ENCODE measurements at regions not wholly inside any gene's neighbourhood (a gene's known extent, or its start where the extent isn't known, plus 50 kb on each side); places are given as distances from the start of the nearest gene placed in this dataset.

DNA sequence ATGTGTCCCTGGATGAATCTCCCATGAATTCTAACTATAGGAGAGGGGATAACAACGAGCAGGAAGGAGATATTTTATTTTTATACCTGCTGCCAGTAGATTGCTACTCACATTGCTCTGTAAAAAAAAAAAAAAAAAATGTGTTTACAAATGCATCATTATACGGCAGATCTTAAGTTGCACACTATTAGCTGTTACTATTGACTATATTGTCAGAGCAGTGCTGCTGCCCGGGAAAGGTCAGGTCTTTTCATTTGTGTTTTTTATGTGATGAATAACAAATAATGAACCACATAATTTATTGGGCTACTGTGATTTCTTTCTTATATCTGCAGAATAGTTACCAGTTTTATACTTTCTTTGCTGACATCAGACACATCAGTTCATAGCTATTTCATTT is 393.3 kb downstream of the C6orf118 start:
- Histone ChIP-seq H3K14ac (ENCODE audit: low read length in 2 of 2) (no peak overlapping the region), H3K27me3 (ENCODE audit: control insufficient read depth in 1 of 2, insufficient read depth in 1 of 2, low read length in 2 of 2) (no peaks in the 10 kb centered on the region), H2BK5ac (ENCODE audit: low read depth, low read length, poor library complexity, severe bottlenecking) (no peak overlapping the region), H3K23ac (ENCODE audit: low read length in 2 of 2) (no peak overlapping the region), H2AFZ (ENCODE audit: low read depth, low read length) (no peak overlapping the region), H2BK12ac (ENCODE audit: low read length in 2 of 2) (no peak overlapping the region), H2BK15ac (ENCODE audit: low read depth, poor library complexity, severe bottlenecking) (no peak overlapping the region), H2AK5ac (ENCODE audit: low read length, severe bottlenecking) (no peak overlapping the region), H3K18ac (ENCODE audit: low read depth in 1 of 2, low read length in 2 of 2) (no peak overlapping the region), H2BK120ac (ENCODE audit: low read depth, low read length) (no peak overlapping the region), H3K9ac (ENCODE audit: low read length) (no peak overlapping the region), H3K4me3 (ENCODE audit: insufficient read depth in 1 of 2, low read depth in 1 of 2, low read length in 2 of 2) (no peak overlapping the region), H3K4me1 (ENCODE audit: control insufficient read depth, insufficient read depth, low read depth, low read length) (no peaks in the 10 kb centered on the region), H4K8ac (ENCODE audit: low read length) (no peak overlapping the region), H3K4me2 (ENCODE audit: low read length, poor library complexity, severe bottlenecking) (no peak overlapping the region), H3K36me3 (ENCODE audit: control insufficient read depth in 1 of 2, insufficient read depth in 2 of 2, low read depth in 1 of 2, low read length in 2 of 2) (no peaks in the 10 kb centered on the region), H4K91ac (ENCODE audit: low read length) (no peak overlapping the region), H3K4ac (ENCODE audit: low read depth in 1 of 2, low read length in 2 of 2) (no peak overlapping the region), H3K27ac (ENCODE audit: low read length, poor library complexity, severe bottlenecking) (no peak overlapping the region), H3K9me3 (ENCODE audit: control insufficient read depth, low read length) (peaks cover 9% of the 10 kb centered on the region), H3K79me1 (replicated peaks; ENCODE audit: low read length, poor library complexity, severe bottlenecking) (no peaks in the 10 kb centered on the region)
- WGBS = no CpG with 5 or more reads among the region's 3 CpGs
- no peak for DNase-seq

DNA sequence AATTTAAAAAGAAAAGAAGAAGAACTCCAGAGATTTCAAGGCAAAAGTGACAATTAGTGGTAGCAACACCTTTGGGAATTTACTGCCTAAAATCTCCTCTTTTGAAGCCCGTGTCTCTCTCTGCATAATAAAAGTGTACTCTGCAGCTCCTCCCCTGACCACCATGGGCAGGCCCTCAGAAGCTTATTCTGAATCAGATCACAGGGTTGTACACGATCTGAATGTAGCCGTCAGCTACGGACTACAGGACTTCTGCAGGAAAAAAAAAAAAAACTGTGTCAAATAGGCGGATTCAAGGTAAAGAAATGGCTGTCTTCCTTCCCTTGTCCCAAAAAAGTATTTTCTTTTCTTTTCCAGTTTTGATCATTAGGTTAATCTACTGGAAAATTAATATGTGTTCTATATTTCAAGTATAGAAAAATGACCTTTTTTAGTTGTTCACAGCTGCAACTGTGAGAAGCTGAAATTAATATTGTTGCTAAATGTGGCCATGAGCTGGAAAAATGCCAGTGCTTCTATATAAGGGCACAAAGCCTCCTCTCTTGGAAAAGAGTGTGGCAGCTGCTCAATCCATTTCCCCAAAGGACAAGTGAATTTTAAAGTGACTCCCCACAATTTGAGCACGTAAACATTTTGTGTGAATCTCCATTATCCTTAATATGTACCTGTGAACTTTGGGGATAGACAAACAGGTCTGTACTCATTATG is 397.4 kb downstream of the C6orf118 start:
- peaks cover 5% of the 10 kb centered on the region for H3K9me3 ChIP-seq (ENCODE audit: control insufficient read depth, low read length)
- H3K18ac ChIP-seq (ENCODE audit: low read depth in 1 of 2, low read length in 2 of 2) = no peak overlapping the region
- no peaks in the 10 kb centered on the region for H3K27me3 ChIP-seq (ENCODE audit: control insufficient read depth in 1 of 2, insufficient read depth in 1 of 2, low read length in 2 of 2)
- no peaks in the 10 kb centered on the region for H3K36me3 ChIP-seq (ENCODE audit: control insufficient read depth in 1 of 2, insufficient read depth in 2 of 2, low read depth in 1 of 2, low read length in 2 of 2)
- no peak overlapping the region for H4K91ac ChIP-seq (ENCODE audit: low read length)
- WGBS = 53% methylated on average over 5 of the region's 6 CpGs
- no peak overlapping the region for H3K27ac ChIP-seq (ENCODE audit: low read length, poor library complexity, severe bottlenecking)
- no peak for DNase-seq
- no peak overlapping the region for H3K4ac ChIP-seq (ENCODE audit: low read depth in 1 of 2, low read length in 2 of 2)
- H3K4me1 ChIP-seq (ENCODE audit: control insufficient read depth, insufficient read depth, low read depth, low read length) = no peaks in the 10 kb centered on the region
- H2BK12ac ChIP-seq (ENCODE audit: low read length in 2 of 2) = no peak overlapping the region
- H2BK5ac ChIP-seq (ENCODE audit: low read depth, low read length, poor library complexity, severe bottlenecking) = no peak overlapping the region
- H3K4me2 ChIP-seq (ENCODE audit: low read length, poor library complexity, severe bottlenecking) = no peak overlapping the region
- H2AK5ac ChIP-seq (ENCODE audit: low read length, severe bottlenecking) = no peak overlapping the region
- no peak overlapping the region for H3K9ac ChIP-seq (ENCODE audit: low read length)
- no peak overlapping the region for H3K4me3 ChIP-seq (ENCODE audit: insufficient read depth in 1 of 2, low read depth in 1 of 2, low read length in 2 of 2)
- no peak overlapping the region for H3K14ac ChIP-seq (ENCODE audit: low read length in 2 of 2)
- H3K79me1 ChIP-seq (replicated peaks; ENCODE audit: low read length, poor library complexity, severe bottlenecking) = no peaks in the 10 kb centered on the region
- H2BK15ac ChIP-seq (ENCODE audit: low read depth, poor library complexity, severe bottlenecking) = no peak overlapping the region
- no peak overlapping the region for H4K8ac ChIP-seq (ENCODE audit: low read length)
- H2AFZ ChIP-seq (ENCODE audit: low read depth, low read length) = no peak overlapping the region
- H3K23ac ChIP-seq (ENCODE audit: low read length in 2 of 2) = no peak overlapping the region
- H2BK120ac ChIP-seq (ENCODE audit: low read depth, low read length) = no peak overlapping the region

DNA sequence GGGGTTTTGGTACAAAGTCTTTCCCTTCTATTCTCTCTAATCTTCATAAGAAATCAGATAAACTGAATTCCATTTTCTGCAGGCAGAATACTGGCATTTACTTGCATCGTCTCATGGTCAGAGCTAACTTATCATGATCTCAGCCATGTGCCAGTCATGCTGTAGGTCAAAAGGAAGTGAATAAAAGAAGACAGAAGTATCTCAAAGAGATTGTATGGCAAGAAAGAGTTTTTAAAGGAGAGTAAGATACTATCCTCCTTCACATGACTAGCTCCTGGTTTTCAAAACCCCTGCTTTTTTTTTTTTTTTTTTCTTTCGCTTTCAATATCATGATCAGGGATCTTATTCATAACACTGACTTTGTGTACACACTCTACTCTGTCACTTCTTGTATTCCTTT is 398.3 kb downstream of the C6orf118 start:
- H3K4ac ChIP-seq (ENCODE audit: low read depth in 1 of 2, low read length in 2 of 2) = no peak overlapping the region
- H3K36me3 ChIP-seq (ENCODE audit: control insufficient read depth in 1 of 2, insufficient read depth in 2 of 2, low read depth in 1 of 2, low read length in 2 of 2) = no peaks in the 10 kb centered on the region
- 71% methylated on average over 1 of the region's 2 CpGs for WGBS
- H4K91ac ChIP-seq (ENCODE audit: low read length) = no peak overlapping the region
- H3K4me1 ChIP-seq (ENCODE audit: control insufficient read depth, insufficient read depth, low read depth, low read length) = no peaks in the 10 kb centered on the region
- H3K18ac ChIP-seq (ENCODE audit: low read depth in 1 of 2, low read length in 2 of 2) = no peak overlapping the region
- no peak overlapping the region for H3K9ac ChIP-seq (ENCODE audit: low read length)
- no peaks in the 10 kb centered on the region for H3K27me3 ChIP-seq (ENCODE audit: control insufficient read depth in 1 of 2, insufficient read depth in 1 of 2, low read length in 2 of 2)
- no peaks in the 10 kb centered on the region for H3K79me1 ChIP-seq (replicated peaks; ENCODE audit: low read length, poor library complexity, severe bottlenecking)
- no peak overlapping the region for H2BK120ac ChIP-seq (ENCODE audit: low read depth, low read length)
- H3K4me2 ChIP-seq (ENCODE audit: low read length, poor library complexity, severe bottlenecking) = no peak overlapping the region
- no peak overlapping the region for H3K23ac ChIP-seq (ENCODE audit: low read length in 2 of 2)
- no peaks in the 10 kb centered on the region for H3K9me3 ChIP-seq (ENCODE audit: control insufficient read depth, low read length)
- DNase-seq = no peak
- no peak overlapping the region for H2BK15ac ChIP-seq (ENCODE audit: low read depth, poor library complexity, severe bottlenecking)
- H4K8ac ChIP-seq (ENCODE audit: low read length) = no peak overlapping the region
- H2AK5ac ChIP-seq (ENCODE audit: low read length, severe bottlenecking) = no peak overlapping the region
- no peak overlapping the region for H2AFZ ChIP-seq (ENCODE audit: low read depth, low read length)
- H2BK5ac ChIP-seq (ENCODE audit: low read depth, low read length, poor library complexity, severe bottlenecking) = no peak overlapping the region
- no peak overlapping the region for H3K14ac ChIP-seq (ENCODE audit: low read length in 2 of 2)
- no peak overlapping the region for H3K27ac ChIP-seq (ENCODE audit: low read length, poor library complexity, severe bottlenecking)
- no peak overlapping the region for H2BK12ac ChIP-seq (ENCODE audit: low read length in 2 of 2)
- no peak overlapping the region for H3K4me3 ChIP-seq (ENCODE audit: insufficient read depth in 1 of 2, low read depth in 1 of 2, low read length in 2 of 2)

DNA sequence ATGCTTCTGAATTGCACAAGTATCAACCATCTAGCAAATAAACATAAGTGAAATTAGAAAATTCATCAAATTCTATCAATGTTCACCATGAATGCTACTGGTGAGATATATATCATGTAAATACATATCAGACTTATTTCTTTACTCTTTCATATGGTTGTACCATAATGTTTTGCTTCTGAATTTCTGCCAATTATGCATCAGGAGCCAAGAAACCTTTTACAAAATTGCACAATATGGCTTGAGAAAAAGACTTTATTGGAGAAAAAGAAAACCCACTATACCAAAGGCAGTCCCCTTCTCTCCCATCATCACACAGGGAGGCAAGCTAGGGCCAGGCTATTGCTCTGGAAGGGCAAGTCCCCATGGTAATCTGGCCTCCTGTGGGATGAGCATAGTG is 402.6 kb downstream of the C6orf118 start:
- Histone ChIP-seq H3K4me3 (ENCODE audit: insufficient read depth in 1 of 2, low read depth in 1 of 2, low read length in 2 of 2) (no peak overlapping the region), H4K91ac (ENCODE audit: low read length) (no peak overlapping the region), H3K4ac (ENCODE audit: low read depth in 1 of 2, low read length in 2 of 2) (no peak overlapping the region), H2BK12ac (ENCODE audit: low read length in 2 of 2) (no peak overlapping the region), H3K18ac (ENCODE audit: low read depth in 1 of 2, low read length in 2 of 2) (no peak overlapping the region), H2BK15ac (ENCODE audit: low read depth, poor library complexity, severe bottlenecking) (no peak overlapping the region), H2AK5ac (ENCODE audit: low read length, severe bottlenecking) (no peak overlapping the region), H3K27me3 (ENCODE audit: control insufficient read depth in 1 of 2, insufficient read depth in 1 of 2, low read length in 2 of 2) (no peaks in the 10 kb centered on the region), H2BK120ac (ENCODE audit: low read depth, low read length) (no peak overlapping the region), H2BK5ac (ENCODE audit: low read depth, low read length, poor library complexity, severe bottlenecking) (no peak overlapping the region), H3K4me1 (ENCODE audit: control insufficient read depth, insufficient read depth, low read depth, low read length) (no peaks in the 10 kb centered on the region), H3K79me1 (replicated peaks; ENCODE audit: low read length, poor library complexity, severe bottlenecking) (no peaks in the 10 kb centered on the region), H3K36me3 (ENCODE audit: control insufficient read depth in 1 of 2, insufficient read depth in 2 of 2, low read depth in 1 of 2, low read length in 2 of 2) (no peaks in the 10 kb centered on the region), H3K9me3 (ENCODE audit: control insufficient read depth, low read length) (no peaks in the 10 kb centered on the region), H3K23ac (ENCODE audit: low read length in 2 of 2) (no peak overlapping the region), H4K8ac (ENCODE audit: low read length) (no peak overlapping the region), H3K14ac (ENCODE audit: low read length in 2 of 2) (no peak overlapping the region), H2AFZ (ENCODE audit: low read depth, low read length) (no peak overlapping the region), H3K4me2 (ENCODE audit: low read length, poor library complexity, severe bottlenecking) (no peak overlapping the region), H3K9ac (ENCODE audit: low read length) (no peak overlapping the region), H3K27ac (ENCODE audit: low read length, poor library complexity, severe bottlenecking) (no peak overlapping the region)
- DNase-seq = no peak
